ENCODE measurements at regions not wholly inside any gene's neighbourhood (a gene's known extent, or its start where the extent isn't known, plus 50 kb on each side); places are given as distances from the start of the nearest gene placed in this dataset.
"Not testable (repeated sequence)": the region's sequence is repeated elsewhere in the genome, so short reads cannot be mapped to it uniquely, and the experiment has no call there.

GRCh38 chr10:123327896-123328295, 173.7 kb downstream of the BUB3 start:
- Mint-ChIP-seq H3K27ac (no peak overlapping the region), H3K36me3 (peaks cover 6 to 18% of the 10 kb centered on the region in 2 donors), H3K9me3 (peaks cover 7 to 15% of the 10 kb centered on the region in 2 donors)
- DNase-seq (ENCODE audit: low spot score in 2 of 2): no peak
- ATAC-seq: no peak

- peaks cover 5 to 8% of the 10 kb centered on the region in 2 donors for H3K9me3 Mint-ChIP-seq
- peaks cover 0 to 9% of the 10 kb centered on the region in 2 donors for H3K36me3 Mint-ChIP-seq
- no peak overlapping the region for H3K27ac Mint-ChIP-seq
- no peak for DNase-seq (ENCODE audit: low spot score in 2 of 2)
- no peak for ATAC-seq
These were observed 177.2 kb downstream of the BUB3 start for GRCh38 chr10:123331438-123331837.

GRCh38 chr10:123346581-123346980, 192.4 kb downstream of the BUB3 start:
- DNase-seq (ENCODE audit: low spot score in 2 of 2) (no peak), ATAC-seq (no peak)
- Mint-ChIP-seq H3K9me3 (no peaks in the 10 kb centered on the region), H3K36me3 (no peaks in the 10 kb centered on the region), H3K27ac (no peak overlapping the region)

- H3K36me3 Mint-ChIP-seq: no peaks in the 10 kb centered on the region
- DNase-seq (ENCODE audit: low spot score in 2 of 2): no peak
- no peak overlapping the region for H3K27ac Mint-ChIP-seq
- no peak for ATAC-seq
- no peaks in the 10 kb centered on the region for H3K9me3 Mint-ChIP-seq
These were observed 194.7 kb downstream of the BUB3 start for GRCh38 chr10:123348691-123349572.

GRCh38 chr10:123351715-123352114, 197.5 kb downstream of the BUB3 start:
- DNase-seq (ENCODE audit: low spot score in 2 of 2) (no peak), ATAC-seq (no peak)
- Mint-ChIP-seq H3K9me3 (no peaks in the 10 kb centered on the region), H3K27ac (no peak overlapping the region), H3K36me3 (no peaks in the 10 kb centered on the region)

GRCh38 chr10:123354521-123354920, 200.3 kb downstream of the BUB3 start:
- Mint-ChIP-seq H3K9me3 (no peaks in the 10 kb centered on the region), H3K27ac (no peak overlapping the region)
- no peak for ATAC-seq

GRCh38 chr10:123355748-123356481, 201.7 kb downstream of the BUB3 start:
- DNase-seq (ENCODE audit: low spot score in 2 of 2) (no peak), ATAC-seq (no peak)
- H3K36me3 Mint-ChIP-seq: no peaks in the 10 kb centered on the region
- no peak overlapping the region for H3K27ac Mint-ChIP-seq
- no peaks in the 10 kb centered on the region for H3K9me3 Mint-ChIP-seq

More at GRCh38 chr10:123354521-123354920, 200.3 kb downstream of the BUB3 start:
- no peak for DNase-seq (ENCODE audit: low spot score in 2 of 2)
- H3K36me3 Mint-ChIP-seq: no peaks in the 10 kb centered on the region

GRCh38 chr10:123356799-123357198, 202.6 kb downstream of the BUB3 start:
- no peak for DNase-seq (ENCODE audit: low spot score in 2 of 2)
- no peaks in the 10 kb centered on the region for H3K36me3 Mint-ChIP-seq
- no peak overlapping the region for H3K27ac Mint-ChIP-seq
- no peak for ATAC-seq
- no peaks in the 10 kb centered on the region for H3K9me3 Mint-ChIP-seq

GRCh38 chr10:123357421-123357930, 203.3 kb downstream of the BUB3 start:
- no peak for ATAC-seq
- H3K27ac Mint-ChIP-seq: no peak overlapping the region
- H3K36me3 Mint-ChIP-seq: peaks cover 0 to 3% of the 10 kb centered on the region in 2 donors
- DNase-seq (ENCODE audit: low spot score in 2 of 2): no peak
- H3K9me3 Mint-ChIP-seq: peaks cover 0 to 3% of the 10 kb centered on the region in 2 donors

- Mint-ChIP-seq H3K9me3 (peaks cover 0 to 5% of the 10 kb centered on the region in 2 donors), H3K27ac (no peak overlapping the region), H3K36me3 (peaks cover 0 to 6% of the 10 kb centered on the region in 2 donors)
- DNase-seq (ENCODE audit: low spot score in 2 of 2) (no peak), ATAC-seq (no peak)
These were observed 205.3 kb downstream of the BUB3 start for GRCh38 chr10:123359539-123359938.

GRCh38 chr10:123361832-123362231, 207.6 kb downstream of the BUB3 start:
- H3K27ac Mint-ChIP-seq: no peak overlapping the region
- H3K36me3 Mint-ChIP-seq: peaks cover 0 to 6% of the 10 kb centered on the region in 2 donors
- ATAC-seq (no peak), DNase-seq (ENCODE audit: low spot score in 2 of 2) (no peak)
- H3K9me3 Mint-ChIP-seq: peaks cover 0 to 5% of the 10 kb centered on the region in 2 donors

- DNase-seq (ENCODE audit: low spot score in 2 of 2): no peak
- peaks cover 8 to 14% of the 10 kb centered on the region in 2 donors for H3K9me3 Mint-ChIP-seq
- peaks cover 5 to 13% of the 10 kb centered on the region in 2 donors for H3K36me3 Mint-ChIP-seq
- no peak overlapping the region for H3K27ac Mint-ChIP-seq
- ATAC-seq: no peak
These were observed 213.0 kb downstream of the BUB3 start for GRCh38 chr10:123367195-123367594.

GRCh38 chr10:123371626-123372025, 217.4 kb downstream of the BUB3 start:
- not testable (repeated sequence) for DNase-seq (ENCODE audit: low spot score in 2 of 2); H3K9me3 Mint-ChIP-seq; H3K27ac Mint-ChIP-seq; H3K36me3 Mint-ChIP-seq; ATAC-seq

GRCh38 chr10:123373591-123373990, 219.4 kb downstream of the BUB3 start:
- ATAC-seq: no peak
- H3K9me3 Mint-ChIP-seq: peaks cover 8 to 10% of the 10 kb centered on the region in 2 donors
- H3K27ac Mint-ChIP-seq: no peak overlapping the region
- DNase-seq (ENCODE audit: low spot score in 2 of 2): no peak
- H3K36me3 Mint-ChIP-seq: peaks cover 5 to 7% of the 10 kb centered on the region in 2 donors

- DNase-seq (ENCODE audit: low spot score in 2 of 2): no peak
- Mint-ChIP-seq H3K36me3 (no peaks in the 10 kb centered on the region), H3K27ac (no peak overlapping the region), H3K9me3 (peaks cover 0 to 3% of the 10 kb centered on the region in 2 donors)
- no peak for ATAC-seq
These were observed 220.9 kb downstream of the BUB3 start for GRCh38 chr10:123375097-123375496.

- no peak for ATAC-seq
These were observed 221.5 kb downstream of the BUB3 start for GRCh38 chr10:123375738-123376137.

GRCh38 chr10:123377883-123378282, 223.7 kb downstream of the BUB3 start:
- DNase-seq (ENCODE audit: low spot score in 2 of 2) (no peak), ATAC-seq (no peak)
- no peak overlapping the region for H3K27ac Mint-ChIP-seq
- no peaks in the 10 kb centered on the region for H3K9me3 Mint-ChIP-seq
- H3K36me3 Mint-ChIP-seq: no peaks in the 10 kb centered on the region

More at GRCh38 chr10:123375738-123376137, 221.5 kb downstream of the BUB3 start:
- no peaks in the 10 kb centered on the region for H3K9me3 Mint-ChIP-seq
- no peak overlapping the region for H3K27ac Mint-ChIP-seq
- no peaks in the 10 kb centered on the region for H3K36me3 Mint-ChIP-seq
- no peak for DNase-seq (ENCODE audit: low spot score in 2 of 2)

Measured in activated naive CD4-positive, alpha-beta T cell treated with anti-CD3 and anti-CD28 coated beads, Interleukin-2, amount 50 U/mL, for 72 hours (primary cell).